ENCODE measurements at regions not wholly inside any gene's neighbourhood (a gene's known extent, or its start where the extent isn't known, plus 50 kb on each side); places are given as distances from the start of the nearest gene placed in this dataset.

DNA sequence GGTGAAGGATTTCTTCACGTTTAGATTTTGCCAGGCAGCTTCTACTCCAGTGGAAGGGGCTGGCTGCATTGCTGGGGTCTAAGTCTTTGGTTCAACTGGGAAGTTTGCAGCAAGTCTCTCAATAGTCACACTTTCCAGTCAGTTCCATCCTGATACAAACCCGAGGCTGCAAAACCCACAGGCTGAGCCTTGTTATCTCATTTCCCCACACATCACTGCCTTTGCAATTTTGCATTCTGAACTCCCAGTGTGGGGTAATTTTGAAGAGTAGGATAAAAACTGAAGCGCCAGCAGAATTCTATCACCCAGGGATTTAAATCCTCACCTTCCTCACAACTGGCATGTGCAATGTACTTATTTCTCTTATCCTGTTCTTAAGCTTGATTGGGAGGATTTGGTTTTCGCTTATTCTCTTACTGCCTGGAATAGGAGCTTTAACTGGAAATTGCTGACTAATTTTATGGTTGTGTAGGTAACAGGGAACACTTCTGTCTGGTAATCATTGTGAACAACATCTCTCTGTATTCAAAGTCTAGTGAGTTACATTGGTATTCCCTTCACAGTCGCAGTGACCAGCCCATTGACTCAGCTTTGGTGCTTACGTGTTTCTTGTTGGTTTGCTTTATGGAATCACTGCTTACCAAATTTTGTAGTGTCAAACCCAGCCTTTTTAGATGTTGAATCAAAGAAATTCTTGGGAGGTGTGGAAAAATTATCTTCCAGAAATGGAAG lies 142.0 kb upstream of the TOPAZ1 start:
- intact Hi-C loops (cut with DNase I), result no loop called here
- no peak overlapping the region for H3K4me3 ChIP-seq (ENCODE audit: low read length in 2 of 2)
- no peaks in the 10 kb centered on the region for H3K27me3 ChIP-seq (ENCODE audit: control insufficient read depth in 1 of 2, insufficient read depth in 2 of 2, low read length in 1 of 2)
- no peaks in the 10 kb centered on the region for H3K4me1 ChIP-seq (ENCODE audit: control insufficient read depth in 1 of 2, insufficient read depth in 2 of 2, low read length in 2 of 2)
- no peak overlapping the region for H3K27ac ChIP-seq (ENCODE audit: low read depth in 1 of 2, low read length in 2 of 2)
- 81% methylated on average over 6 of the region's 6 CpGs for WGBS, 2 donors
- no peak for ATAC-seq (ENCODE audit: low FRiP score)
- no peak for DNase-seq
- no peaks in the 10 kb centered on the region for H3K9me3 ChIP-seq (ENCODE audit: control insufficient read depth, low read length)
- H3K36me3 ChIP-seq (ENCODE audit: control insufficient read depth in 1 of 2, insufficient read depth in 2 of 2, low read length in 1 of 2), result no peaks in the 10 kb centered on the region

DNA sequence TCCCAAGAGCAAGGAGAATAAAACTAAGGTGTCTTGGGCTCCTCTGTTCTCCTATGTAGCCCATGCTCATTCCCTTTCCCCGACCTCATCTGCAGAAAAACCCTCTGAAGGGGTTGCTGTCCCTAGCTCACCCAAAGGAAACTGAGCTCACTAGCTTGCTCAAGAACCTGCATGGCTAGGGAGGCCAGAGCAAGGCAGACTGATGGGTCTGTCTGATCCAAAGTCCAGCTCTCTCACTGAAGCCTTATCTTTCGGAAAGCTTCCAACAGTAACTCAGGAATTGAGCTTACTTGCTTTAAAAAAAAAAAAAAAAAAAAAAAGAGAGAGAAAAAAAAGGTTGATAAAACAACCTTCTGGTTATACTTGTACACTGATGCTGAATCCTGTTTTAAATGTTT lies 141.4 kb upstream of the TOPAZ1 start:
- H3K27ac ChIP-seq (ENCODE audit: low read depth in 1 of 2, low read length in 2 of 2), result no peak overlapping the region
- no peaks in the 10 kb centered on the region for H3K9me3 ChIP-seq (ENCODE audit: control insufficient read depth, low read length)
- 68 to 69% methylated on average over 2 of the region's 2 CpGs for WGBS, 2 donors
- no peak for DNase-seq
- H3K4me3 ChIP-seq (ENCODE audit: low read length in 2 of 2), result no peak overlapping the region
- no peaks in the 10 kb centered on the region for H3K36me3 ChIP-seq (ENCODE audit: control insufficient read depth in 1 of 2, insufficient read depth in 2 of 2, low read length in 1 of 2)
- intact Hi-C loops (cut with DNase I), result no loop called here
- no peaks in the 10 kb centered on the region for H3K27me3 ChIP-seq (ENCODE audit: control insufficient read depth in 1 of 2, insufficient read depth in 2 of 2, low read length in 1 of 2)
- no peak for ATAC-seq (ENCODE audit: low FRiP score)
- H3K4me1 ChIP-seq (ENCODE audit: control insufficient read depth in 1 of 2, insufficient read depth in 2 of 2, low read length in 2 of 2), result no peaks in the 10 kb centered on the region

DNA sequence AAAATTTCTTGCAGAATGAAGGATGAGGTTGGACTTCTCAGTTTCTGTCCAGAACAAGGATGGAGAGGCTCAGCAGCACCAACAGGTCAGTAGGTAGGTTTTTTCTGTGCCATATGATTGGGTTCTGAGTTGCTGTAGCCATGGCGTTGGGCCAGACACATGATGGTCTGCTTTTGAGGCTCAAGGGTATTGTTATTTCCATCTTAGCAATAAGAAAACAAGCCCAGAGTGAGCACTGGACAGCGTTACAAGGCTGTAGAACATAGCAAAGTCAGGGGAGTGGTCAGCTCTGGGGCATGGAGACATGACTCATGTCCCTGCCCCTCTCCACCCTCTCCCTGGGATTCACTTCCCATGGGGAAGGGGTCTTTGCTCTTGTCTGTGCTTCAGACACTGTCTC lies 137.6 kb upstream of the TOPAZ1 start:
- DNase-seq, result no peak
- no peaks in the 10 kb centered on the region for H3K36me3 ChIP-seq (ENCODE audit: control insufficient read depth in 1 of 2, insufficient read depth in 2 of 2, low read length in 1 of 2)
- no peak overlapping the region for H3K4me3 ChIP-seq (ENCODE audit: low read length in 2 of 2)
- WGBS, 2 donors, result 86 to 88% methylated on average over 2 of the region's 2 CpGs
- H3K9me3 ChIP-seq (ENCODE audit: control insufficient read depth, low read length), result no peaks in the 10 kb centered on the region
- no peak for ATAC-seq (ENCODE audit: low FRiP score)
- H3K27me3 ChIP-seq (ENCODE audit: control insufficient read depth in 1 of 2, insufficient read depth in 2 of 2, low read length in 1 of 2), result no peaks in the 10 kb centered on the region
- intact Hi-C loops (cut with DNase I), result no loop called here
- H3K4me1 ChIP-seq (ENCODE audit: control insufficient read depth in 1 of 2, insufficient read depth in 2 of 2, low read length in 2 of 2), result no peaks in the 10 kb centered on the region
- H3K27ac ChIP-seq (ENCODE audit: low read depth in 1 of 2, low read length in 2 of 2), result no peak overlapping the region

DNA sequence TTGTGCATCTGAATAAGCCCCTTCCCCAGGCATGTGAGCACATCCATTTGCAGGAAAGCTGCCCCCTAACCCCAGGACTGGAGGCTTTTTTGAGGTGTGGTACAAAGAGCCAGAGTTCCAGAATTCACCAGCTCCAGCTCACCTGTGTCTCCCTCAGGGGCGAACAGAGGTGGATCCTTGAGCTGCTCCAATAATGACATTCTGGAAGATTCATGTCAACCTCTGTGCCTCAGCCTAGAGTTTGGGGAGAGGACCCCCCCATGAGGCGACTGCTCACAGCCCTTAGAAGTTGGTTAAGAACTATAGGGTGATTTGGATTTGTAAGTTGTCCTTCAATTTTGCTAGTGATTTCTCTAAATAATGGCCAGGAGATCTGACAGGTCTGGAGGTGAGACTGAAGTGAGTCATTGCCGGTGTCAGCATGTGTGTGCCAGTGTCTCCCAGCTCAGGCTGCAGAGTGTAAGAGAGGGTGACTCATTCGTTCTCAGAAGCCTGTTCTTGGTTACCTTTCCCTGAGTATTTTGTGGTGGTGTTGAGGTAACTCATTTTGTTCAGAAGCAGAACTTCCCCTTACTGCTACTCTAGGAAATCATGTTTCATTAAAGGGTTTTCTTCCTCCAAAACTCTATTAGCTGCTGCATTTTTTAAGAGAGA lies 136.9 kb upstream of the TOPAZ1 start:
- DNase-seq, result no peak
- Histone ChIP-seq H3K9me3 (ENCODE audit: control insufficient read depth, low read length) (no peaks in the 10 kb centered on the region), H3K4me3 (ENCODE audit: low read length in 2 of 2) (no peak overlapping the region), H3K27ac (ENCODE audit: low read depth in 1 of 2, low read length in 2 of 2) (no peak overlapping the region), H3K4me1 (ENCODE audit: control insufficient read depth in 1 of 2, insufficient read depth in 2 of 2, low read length in 2 of 2) (no peaks in the 10 kb centered on the region), H3K27me3 (ENCODE audit: control insufficient read depth in 1 of 2, insufficient read depth in 2 of 2, low read length in 1 of 2) (no peaks in the 10 kb centered on the region), H3K36me3 (ENCODE audit: control insufficient read depth in 1 of 2, insufficient read depth in 2 of 2, low read length in 1 of 2) (no peaks in the 10 kb centered on the region)
- no peak for ATAC-seq (ENCODE audit: low FRiP score)
- 77 to 85% methylated on average over 4 of the region's 4 CpGs for WGBS, 2 donors
- intact Hi-C loops (cut with DNase I), result no loop called here

DNA sequence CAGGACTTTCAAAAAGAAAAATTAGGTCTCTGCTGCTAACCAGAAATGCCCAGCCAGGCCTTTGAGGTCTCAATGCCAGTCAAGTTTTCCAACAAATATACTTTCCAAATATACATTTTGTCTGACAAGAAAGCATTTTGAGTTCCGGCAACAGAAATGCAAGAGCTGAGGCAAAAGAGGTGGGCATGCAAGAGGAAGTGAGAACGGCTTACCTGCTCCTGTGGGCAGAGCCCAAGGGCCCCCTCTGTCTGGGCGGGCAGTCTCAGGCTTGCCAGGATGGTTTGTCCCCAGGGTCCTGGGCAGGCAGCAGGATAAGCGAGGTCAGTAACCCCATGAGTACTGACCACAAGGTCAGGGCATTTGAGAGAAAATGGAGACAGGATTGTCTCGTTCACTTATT lies 136.1 kb upstream of the TOPAZ1 start:
- no peaks in the 10 kb centered on the region for H3K36me3 ChIP-seq (ENCODE audit: control insufficient read depth in 1 of 2, insufficient read depth in 2 of 2, low read length in 1 of 2)
- DNase-seq (no peak), ATAC-seq (ENCODE audit: low FRiP score) (no peak)
- H3K27ac ChIP-seq (ENCODE audit: low read depth in 1 of 2, low read length in 2 of 2), result no peak overlapping the region
- WGBS, 2 donors, result 93 to 94% methylated on average over 5 of the region's 5 CpGs
- no peaks in the 10 kb centered on the region for H3K4me1 ChIP-seq (ENCODE audit: control insufficient read depth in 1 of 2, insufficient read depth in 2 of 2, low read length in 2 of 2)
- no peaks in the 10 kb centered on the region for H3K9me3 ChIP-seq (ENCODE audit: control insufficient read depth, low read length)
- intact Hi-C loops (cut with DNase I), result no loop called here
- no peak overlapping the region for H3K4me3 ChIP-seq (ENCODE audit: low read length in 2 of 2)
- no peaks in the 10 kb centered on the region for H3K27me3 ChIP-seq (ENCODE audit: control insufficient read depth in 1 of 2, insufficient read depth in 2 of 2, low read length in 1 of 2)

DNA sequence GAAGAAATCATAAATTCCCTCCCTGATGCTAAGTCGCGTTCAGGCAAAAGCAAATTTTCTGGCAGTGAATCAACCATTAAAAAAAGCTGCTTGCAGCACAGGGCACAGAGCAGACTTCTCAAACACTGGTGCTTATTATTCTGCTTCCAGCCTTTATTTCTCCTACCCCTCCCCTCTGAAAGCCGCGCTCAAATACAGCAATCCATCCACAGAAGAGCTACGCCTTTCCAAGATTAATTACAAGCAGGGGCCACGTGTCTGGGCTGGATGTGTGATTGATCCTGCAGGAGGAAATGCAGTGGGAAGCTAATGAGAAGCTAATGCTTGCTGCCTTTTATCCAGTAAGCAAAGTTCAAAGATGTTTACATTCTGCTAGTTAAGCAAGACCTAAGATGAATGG lies 134.9 kb upstream of the TOPAZ1 start:
- no peak overlapping the region for H3K27ac ChIP-seq (ENCODE audit: low read depth in 1 of 2, low read length in 2 of 2)
- no peak overlapping the region for H3K4me3 ChIP-seq (ENCODE audit: low read length in 2 of 2)
- no peaks in the 10 kb centered on the region for H3K4me1 ChIP-seq (ENCODE audit: control insufficient read depth in 1 of 2, insufficient read depth in 2 of 2, low read length in 2 of 2)
- intact Hi-C loops (cut with DNase I), result no loop called here
- 3 to 13% methylated on average over 6 of the region's 6 CpGs for WGBS, 2 donors
- H3K36me3 ChIP-seq (ENCODE audit: control insufficient read depth in 1 of 2, insufficient read depth in 2 of 2, low read length in 1 of 2), result no peaks in the 10 kb centered on the region
- H3K27me3 ChIP-seq (ENCODE audit: control insufficient read depth in 1 of 2, insufficient read depth in 2 of 2, low read length in 1 of 2), result no peaks in the 10 kb centered on the region
- DNase-seq (no peak), ATAC-seq (ENCODE audit: low FRiP score) (no peak)
- H3K9me3 ChIP-seq (ENCODE audit: control insufficient read depth, low read length), result no peaks in the 10 kb centered on the region

DNA sequence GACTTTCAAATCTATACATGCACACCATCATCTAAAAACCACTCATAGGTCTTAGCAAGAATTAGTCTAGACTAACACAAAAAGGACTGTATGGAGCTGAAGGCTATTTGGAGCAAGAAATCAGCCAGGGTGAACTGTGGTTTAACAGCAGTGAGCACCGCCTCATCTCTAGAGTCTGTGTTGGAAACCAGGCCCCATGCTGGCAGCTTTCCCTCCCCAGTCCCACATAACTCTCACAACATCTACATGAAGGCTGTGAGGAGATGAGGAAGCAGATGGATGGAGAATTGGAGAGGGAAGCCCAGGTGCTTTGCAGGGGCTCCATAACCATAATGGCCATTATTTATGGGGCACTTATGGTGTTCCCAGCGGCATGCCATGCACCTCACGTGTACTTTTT lies 133.2 kb upstream of the TOPAZ1 start:
- 95 to 97% methylated on average over 3 of the region's 3 CpGs for WGBS, 2 donors
- intact Hi-C loops (cut with DNase I), result no loop called here
- DNase-seq, result no peak
- Histone ChIP-seq H3K9me3 (ENCODE audit: control insufficient read depth, low read length) (no peaks in the 10 kb centered on the region), H3K27me3 (ENCODE audit: control insufficient read depth in 1 of 2, insufficient read depth in 2 of 2, low read length in 1 of 2) (no peaks in the 10 kb centered on the region), H3K36me3 (ENCODE audit: control insufficient read depth in 1 of 2, insufficient read depth in 2 of 2, low read length in 1 of 2) (no peaks in the 10 kb centered on the region), H3K4me1 (ENCODE audit: control insufficient read depth in 1 of 2, insufficient read depth in 2 of 2, low read length in 2 of 2) (no peaks in the 10 kb centered on the region), H3K4me3 (ENCODE audit: low read length in 2 of 2) (no peak overlapping the region), H3K27ac (ENCODE audit: low read depth in 1 of 2, low read length in 2 of 2) (no peak overlapping the region)
- ATAC-seq (ENCODE audit: low FRiP score), result no peak

DNA sequence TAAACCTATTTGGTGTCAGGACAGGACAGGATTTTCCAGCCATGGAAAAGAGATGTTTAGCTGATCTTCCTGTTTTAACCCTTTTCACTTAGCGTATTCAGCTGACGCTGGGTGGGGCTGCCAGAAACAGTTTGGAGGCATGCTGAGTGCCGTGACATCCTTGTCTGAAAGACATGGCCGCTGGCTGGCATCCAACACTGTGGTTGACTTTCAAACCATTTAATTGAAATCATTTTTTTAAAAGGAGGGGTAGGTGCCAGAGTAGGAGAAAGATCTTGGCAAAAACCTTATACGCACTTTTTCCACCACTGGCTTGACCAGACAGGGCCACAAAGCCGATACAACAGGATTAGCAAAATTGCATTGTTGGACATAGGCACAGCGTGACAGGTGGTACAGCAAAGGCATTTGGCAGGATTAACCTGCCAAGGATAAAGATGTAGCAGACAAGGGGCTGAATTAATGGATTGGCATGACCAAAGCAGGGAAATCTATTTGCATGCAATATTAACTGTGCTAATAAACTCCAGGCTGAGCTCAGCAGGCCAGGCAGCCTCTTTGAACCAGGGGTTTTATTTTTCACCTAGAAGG lies 131.8 kb upstream of the TOPAZ1 start:
- Histone ChIP-seq H3K4me3 (ENCODE audit: low read length in 2 of 2) (no peak overlapping the region), H3K4me1 (ENCODE audit: control insufficient read depth in 1 of 2, insufficient read depth in 2 of 2, low read length in 2 of 2) (no peaks in the 10 kb centered on the region), H3K27ac (ENCODE audit: low read depth in 1 of 2, low read length in 2 of 2) (no peak overlapping the region), H3K27me3 (ENCODE audit: control insufficient read depth in 1 of 2, insufficient read depth in 2 of 2, low read length in 1 of 2) (no peaks in the 10 kb centered on the region), H3K36me3 (ENCODE audit: control insufficient read depth in 1 of 2, insufficient read depth in 2 of 2, low read length in 1 of 2) (no peaks in the 10 kb centered on the region), H3K9me3 (ENCODE audit: control insufficient read depth, low read length) (no peaks in the 10 kb centered on the region)
- intact Hi-C loops (cut with DNase I), result no loop called here
- DNase-seq (no peak), ATAC-seq (ENCODE audit: low FRiP score) (no peak)
- 95 to 98% methylated on average over 7 of the region's 7 CpGs for WGBS, 2 donors

DNA sequence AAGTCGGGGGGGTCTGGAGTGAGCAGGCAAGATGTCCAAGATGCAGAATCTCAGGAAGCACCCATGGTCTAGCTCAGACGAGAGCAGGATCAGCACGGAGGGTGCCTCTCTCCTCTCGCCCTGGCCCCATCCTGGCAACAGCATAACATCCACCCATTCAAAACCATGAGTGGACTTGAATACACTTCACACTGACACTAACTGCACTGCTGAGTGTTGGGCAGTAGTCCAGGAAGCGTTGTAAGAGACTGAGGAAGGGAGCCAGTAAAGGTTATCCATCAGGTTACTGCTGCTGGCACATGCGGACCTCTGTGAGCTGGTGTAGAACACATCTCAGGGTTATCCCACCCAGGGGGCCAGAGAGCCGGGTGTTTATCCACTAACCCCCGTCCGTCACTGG lies 131.0 kb upstream of the TOPAZ1 start:
- H3K4me3 ChIP-seq (ENCODE audit: low read length in 2 of 2), result no peak overlapping the region
- 83 to 84% methylated on average over 9 of the region's 9 CpGs for WGBS, 2 donors
- no peak overlapping the region for H3K27ac ChIP-seq (ENCODE audit: low read depth in 1 of 2, low read length in 2 of 2)
- no peak for DNase-seq
- no peaks in the 10 kb centered on the region for H3K9me3 ChIP-seq (ENCODE audit: control insufficient read depth, low read length)
- H3K36me3 ChIP-seq (ENCODE audit: control insufficient read depth in 1 of 2, insufficient read depth in 2 of 2, low read length in 1 of 2), result no peaks in the 10 kb centered on the region
- no peak for ATAC-seq (ENCODE audit: low FRiP score)
- intact Hi-C loops (cut with DNase I), result no loop called here
- H3K4me1 ChIP-seq (ENCODE audit: control insufficient read depth in 1 of 2, insufficient read depth in 2 of 2, low read length in 2 of 2), result no peaks in the 10 kb centered on the region
- no peaks in the 10 kb centered on the region for H3K27me3 ChIP-seq (ENCODE audit: control insufficient read depth in 1 of 2, insufficient read depth in 2 of 2, low read length in 1 of 2)
